ENCODE measurements at regions not wholly inside any gene's neighbourhood (a gene's known extent, or its start where the extent isn't known, plus 50 kb on each side); places are given as distances from the start of the nearest gene placed in this dataset.

DNA sequence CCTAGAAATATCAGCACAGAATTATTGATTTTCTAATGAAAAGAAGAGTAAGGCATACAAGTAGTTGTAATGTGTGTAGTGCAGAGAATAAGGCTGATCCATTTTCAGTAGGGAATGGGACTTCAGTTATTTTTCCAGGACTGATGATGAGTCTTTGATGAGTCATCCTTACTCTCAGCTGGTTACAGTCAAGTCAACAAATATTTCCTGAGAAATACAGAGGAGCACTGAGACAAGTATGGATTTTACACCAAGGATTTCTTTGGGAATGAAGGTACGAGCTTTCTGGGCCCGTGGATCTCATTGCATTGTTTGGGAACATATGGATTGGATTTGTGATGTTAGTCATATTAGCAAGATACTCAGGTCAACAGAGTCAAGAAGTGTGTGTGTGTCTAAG, 502.7 kb downstream of the FGF9 start:
- Mint-ChIP-seq H3K9me3 (peaks cover 6% of the 10 kb centered on the region), H3K27ac (no peak overlapping the region), H3K4me1 (peaks cover 50% of the 10 kb centered on the region), H3K27me3 (ENCODE audit: insufficient read depth) (no peaks in the 10 kb centered on the region), H3K36me3 (ENCODE audit: low read depth) (no peaks in the 10 kb centered on the region), H3K4me3 (no peak overlapping the region)
- H3K27ac ChIP-seq (ENCODE audit: low read depth, low read length): no peak overlapping the region
- H3K36me3 ChIP-seq (ENCODE audit: control insufficient read depth, insufficient read depth, low read length): no peaks in the 10 kb centered on the region
- no peaks in the 10 kb centered on the region for H3K27me3 ChIP-seq (ENCODE audit: control insufficient read depth, insufficient read depth, low read length, poor library complexity, severe bottlenecking)
- H3K9me3 ChIP-seq (ENCODE audit: control insufficient read depth, low read length): peaks cover 4% of the 10 kb centered on the region
- no peak overlapping the region for H3K4me3 ChIP-seq (ENCODE audit: low read length)
- no peak for TF ChIP-seq CTCF (conservative IDR thresholded peaks at IDR 0.05)
- no peak for DNase-seq
- 97 to 100% methylated on average over 2 of the region's 2 CpGs for WGBS, 2 experiments (ENCODE audit: insufficient coverage in 1 of 2, insufficient read length in 1 of 2)
- H3K9ac ChIP-seq (ENCODE audit: extremely low read depth, low read length, poor library complexity, severe bottlenecking): no peak overlapping the region
- H3K4me1 ChIP-seq (ENCODE audit: control insufficient read depth, insufficient read depth, low read length): peaks cover 15% of the 10 kb centered on the region

DNA sequence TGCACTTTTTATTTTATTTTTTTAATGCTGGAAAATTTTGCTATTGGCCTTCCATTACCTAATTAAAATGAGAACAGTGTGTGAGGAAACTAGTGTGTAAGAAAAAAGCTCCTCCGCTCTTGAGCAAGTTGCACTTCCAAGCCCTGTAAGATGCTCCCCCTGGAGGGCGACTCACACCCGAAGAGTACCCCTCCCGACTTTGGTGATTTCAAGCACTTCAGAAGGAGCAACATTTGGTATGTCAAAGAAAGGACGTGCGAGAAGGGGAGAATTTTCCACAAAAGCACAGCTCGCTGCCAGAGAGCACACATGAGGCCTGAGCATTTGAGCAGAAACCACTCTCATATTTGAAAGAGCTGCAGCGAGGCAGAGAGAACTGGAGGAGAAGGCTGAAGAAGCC, 504.4 kb downstream of the FGF9 start:
- no peak for DNase-seq
- peak; percentile 48 for TF ChIP-seq CTCF (conservative IDR thresholded peaks at IDR 0.05)
- Mint-ChIP-seq H3K27ac (no peak overlapping the region), H3K4me1 (peaks cover 33% of the 10 kb centered on the region), H3K36me3 (ENCODE audit: low read depth) (no peaks in the 10 kb centered on the region), H3K4me3 (no peak overlapping the region), H3K9me3 (peaks cover 14% of the 10 kb centered on the region), H3K27me3 (ENCODE audit: insufficient read depth) (no peaks in the 10 kb centered on the region)
- H3K9ac ChIP-seq (ENCODE audit: extremely low read depth, low read length, poor library complexity, severe bottlenecking): no peak overlapping the region
- peaks cover 5% of the 10 kb centered on the region for H3K4me1 ChIP-seq (ENCODE audit: control insufficient read depth, insufficient read depth, low read length)
- no peak overlapping the region for H3K27ac ChIP-seq (ENCODE audit: low read depth, low read length)
- peaks cover 17% of the 10 kb centered on the region for H3K9me3 ChIP-seq (ENCODE audit: control insufficient read depth, low read length)
- no peak overlapping the region for H3K4me3 ChIP-seq (ENCODE audit: low read length)
- 75 to 83% methylated on average over 6 to 8 of the region's 8 CpGs for whole genome bisulfite sequencing, 2 experiments (ENCODE audit: insufficient coverage in 1 of 2, insufficient read length in 1 of 2)
- no peaks in the 10 kb centered on the region for H3K36me3 ChIP-seq (ENCODE audit: control insufficient read depth, insufficient read depth, low read length)
- H3K27me3 ChIP-seq (ENCODE audit: control insufficient read depth, insufficient read depth, low read length, poor library complexity, severe bottlenecking): no peaks in the 10 kb centered on the region

GRCh38 chr13:22175815-22176214, 504.9 kb downstream of the FGF9 start:
- peaks cover 28% of the 10 kb centered on the region for H3K4me1 Mint-ChIP-seq
- no peaks in the 10 kb centered on the region for H3K36me3 ChIP-seq (ENCODE audit: control insufficient read depth, insufficient read depth, low read length)
- no peak for DNase-seq
- H3K9me3 ChIP-seq (ENCODE audit: control insufficient read depth, low read length): peaks cover 17% of the 10 kb centered on the region
- TF ChIP-seq CTCF (conservative IDR thresholded peaks at IDR 0.05): peak; percentile 38
- WGBS, 2 experiments (ENCODE audit: insufficient coverage in 1 of 2, insufficient read length in 1 of 2): 83 to 92% methylated on average over 4 to 7 of the region's 7 CpGs
- no peak overlapping the region for H3K27ac ChIP-seq (ENCODE audit: low read depth, low read length)
- H3K9me3 Mint-ChIP-seq: peaks cover 14% of the 10 kb centered on the region
- no peaks in the 10 kb centered on the region for H3K27me3 ChIP-seq (ENCODE audit: control insufficient read depth, insufficient read depth, low read length, poor library complexity, severe bottlenecking)
- no peak overlapping the region for H3K4me3 Mint-ChIP-seq
- no peak overlapping the region for H3K9ac ChIP-seq (ENCODE audit: extremely low read depth, low read length, poor library complexity, severe bottlenecking)
- H3K4me1 ChIP-seq (ENCODE audit: control insufficient read depth, insufficient read depth, low read length): peaks cover 3% of the 10 kb centered on the region
- no peaks in the 10 kb centered on the region for H3K36me3 Mint-ChIP-seq (ENCODE audit: low read depth)
- H3K27me3 Mint-ChIP-seq (ENCODE audit: insufficient read depth): no peaks in the 10 kb centered on the region
- H3K27ac Mint-ChIP-seq: no peak overlapping the region
- H3K4me3 ChIP-seq (ENCODE audit: low read length): no peak overlapping the region
